ENCODE measurements at regions not wholly inside any gene's neighbourhood (a gene's known extent, or its start where the extent isn't known, plus 50 kb on each side); places are given as distances from the start of the nearest gene placed in this dataset.

- Histone ChIP-seq H3K27ac (ENCODE audit: low read depth, low read length) (no peak overlapping the region), H3K27me3 (ENCODE audit: control insufficient read depth, insufficient read depth, low read length) (no peaks in the 10 kb centered on the region), H3K36me3 (ENCODE audit: control insufficient read depth, insufficient read depth, low read length) (no peaks in the 10 kb centered on the region), H3K9me3 (ENCODE audit: control insufficient read depth, insufficient read depth, low read length) (no peaks in the 10 kb centered on the region), H3K4me3 (ENCODE audit: low read depth, low read length) (no peak overlapping the region), H3K4me1 (ENCODE audit: control insufficient read depth, insufficient read depth, low read length) (no peaks in the 10 kb centered on the region)
- 42% methylated on average over 2 of the region's 4 CpGs for WGBS (ENCODE audit: insufficient coverage)
- peak in 2 of 6 donors; percentile 8 to 43 for DNase-seq (ENCODE audit: low read depth in 4 of 6, low spot score in 6 of 6)
Observed at GRCh38 chr13:72489751-72490150, 237.7 kb downstream of the MZT1 start.

GRCh38 chr13:72473321-72473720, 254.1 kb downstream of the MZT1 start:
- H3K9me3 ChIP-seq (ENCODE audit: control insufficient read depth, insufficient read depth, low read length) = no peaks in the 10 kb centered on the region
- no peak overlapping the region for H3K4me3 ChIP-seq (ENCODE audit: low read depth, low read length)
- peak in 1 of 6 donors; percentile 53 for DNase-seq (ENCODE audit: low read depth in 4 of 6, low spot score in 6 of 6)
- H3K27me3 ChIP-seq (ENCODE audit: control insufficient read depth, insufficient read depth, low read length) = no peaks in the 10 kb centered on the region
- 64% methylated on average over 4 of the region's 4 CpGs for WGBS (ENCODE audit: insufficient coverage)
- H3K27ac ChIP-seq (ENCODE audit: low read depth, low read length) = no peak overlapping the region
- no peaks in the 10 kb centered on the region for H3K36me3 ChIP-seq (ENCODE audit: control insufficient read depth, insufficient read depth, low read length)
- no peaks in the 10 kb centered on the region for H3K4me1 ChIP-seq (ENCODE audit: control insufficient read depth, insufficient read depth, low read length)

- no peak overlapping the region for H3K4me3 ChIP-seq (ENCODE audit: low read depth, low read length)
- no peaks in the 10 kb centered on the region for H3K36me3 ChIP-seq (ENCODE audit: control insufficient read depth, insufficient read depth, low read length)
- no peak overlapping the region for H3K27ac ChIP-seq (ENCODE audit: low read depth, low read length)
- H3K4me1 ChIP-seq (ENCODE audit: control insufficient read depth, insufficient read depth, low read length) = no peaks in the 10 kb centered on the region
- no peaks in the 10 kb centered on the region for H3K9me3 ChIP-seq (ENCODE audit: control insufficient read depth, insufficient read depth, low read length)
- DNase-seq (ENCODE audit: low read depth in 4 of 6, low spot score in 6 of 6) = peak in 1 of 6 donors; percentile 53
- no peaks in the 10 kb centered on the region for H3K27me3 ChIP-seq (ENCODE audit: control insufficient read depth, insufficient read depth, low read length)
Observed at GRCh38 chr13:72469906-72470305, 257.5 kb downstream of the MZT1 start.

- Histone ChIP-seq H3K4me3 (ENCODE audit: low read depth, low read length) (no peak overlapping the region), H3K4me1 (ENCODE audit: control insufficient read depth, insufficient read depth, low read length) (no peaks in the 10 kb centered on the region), H3K27me3 (ENCODE audit: control insufficient read depth, insufficient read depth, low read length) (no peaks in the 10 kb centered on the region), H3K36me3 (ENCODE audit: control insufficient read depth, insufficient read depth, low read length) (no peaks in the 10 kb centered on the region), H3K9me3 (ENCODE audit: control insufficient read depth, insufficient read depth, low read length) (no peaks in the 10 kb centered on the region), H3K27ac (ENCODE audit: low read depth, low read length) (no peak overlapping the region)
- 32% methylated on average over 4 of the region's 7 CpGs for WGBS (ENCODE audit: insufficient coverage)
- DNase-seq (ENCODE audit: low read depth in 4 of 6, low spot score in 6 of 6) = peak in 2 of 6 donors; percentile 29 to 42
Observed at GRCh38 chr13:72463561-72463960, 263.9 kb downstream of the MZT1 start.

GRCh38 chr13:72462726-72463125, 264.7 kb downstream of the MZT1 start:
- Histone ChIP-seq H3K27me3 (ENCODE audit: control insufficient read depth, insufficient read depth, low read length) (no peaks in the 10 kb centered on the region), H3K36me3 (ENCODE audit: control insufficient read depth, insufficient read depth, low read length) (no peaks in the 10 kb centered on the region), H3K4me3 (ENCODE audit: low read depth, low read length) (no peak overlapping the region), H3K27ac (ENCODE audit: low read depth, low read length) (no peak overlapping the region), H3K9me3 (ENCODE audit: control insufficient read depth, insufficient read depth, low read length) (no peaks in the 10 kb centered on the region), H3K4me1 (ENCODE audit: control insufficient read depth, insufficient read depth, low read length) (no peaks in the 10 kb centered on the region)
- peak in 1 of 6 donors; percentile 9 for DNase-seq (ENCODE audit: low read depth in 4 of 6, low spot score in 6 of 6)

GRCh38 chr13:72462166-72462565, 265.3 kb downstream of the MZT1 start:
- Histone ChIP-seq H3K36me3 (ENCODE audit: control insufficient read depth, insufficient read depth, low read length) (no peaks in the 10 kb centered on the region), H3K4me1 (ENCODE audit: control insufficient read depth, insufficient read depth, low read length) (no peaks in the 10 kb centered on the region), H3K27ac (ENCODE audit: low read depth, low read length) (no peak overlapping the region), H3K4me3 (ENCODE audit: low read depth, low read length) (no peak overlapping the region), H3K9me3 (ENCODE audit: control insufficient read depth, insufficient read depth, low read length) (no peaks in the 10 kb centered on the region), H3K27me3 (ENCODE audit: control insufficient read depth, insufficient read depth, low read length) (no peaks in the 10 kb centered on the region)
- DNase-seq (ENCODE audit: low read depth in 4 of 6, low spot score in 6 of 6) = no peak

GRCh38 chr13:72458701-72459100, 268.7 kb downstream of the MZT1 start:
- no peaks in the 10 kb centered on the region for H3K9me3 ChIP-seq (ENCODE audit: control insufficient read depth, insufficient read depth, low read length)
- H3K4me1 ChIP-seq (ENCODE audit: control insufficient read depth, insufficient read depth, low read length) = no peaks in the 10 kb centered on the region
- no peaks in the 10 kb centered on the region for H3K36me3 ChIP-seq (ENCODE audit: control insufficient read depth, insufficient read depth, low read length)
- no CpG with 5 or more reads among the region's 1 CpG for WGBS (ENCODE audit: insufficient coverage)
- no peak overlapping the region for H3K27ac ChIP-seq (ENCODE audit: low read depth, low read length)
- H3K4me3 ChIP-seq (ENCODE audit: low read depth, low read length) = no peak overlapping the region
- DNase-seq (ENCODE audit: low read depth in 4 of 6, low spot score in 6 of 6) = peak in 2 of 6 donors; percentile 22 to 41
- no peaks in the 10 kb centered on the region for H3K27me3 ChIP-seq (ENCODE audit: control insufficient read depth, insufficient read depth, low read length)

- Histone ChIP-seq H3K36me3 (ENCODE audit: control insufficient read depth, insufficient read depth, low read length) (no peaks in the 10 kb centered on the region), H3K4me3 (ENCODE audit: low read depth, low read length) (no peak overlapping the region), H3K4me1 (ENCODE audit: control insufficient read depth, insufficient read depth, low read length) (no peaks in the 10 kb centered on the region), H3K27me3 (ENCODE audit: control insufficient read depth, insufficient read depth, low read length) (no peaks in the 10 kb centered on the region), H3K27ac (ENCODE audit: low read depth, low read length) (no peak overlapping the region), H3K9me3 (ENCODE audit: control insufficient read depth, insufficient read depth, low read length) (no peaks in the 10 kb centered on the region)
- DNase-seq (ENCODE audit: low read depth in 4 of 6, low spot score in 6 of 6) = no peak
- no CpG with 5 or more reads among the region's 1 CpG for WGBS (ENCODE audit: insufficient coverage)
Observed at GRCh38 chr13:72457151-72457550, 270.3 kb downstream of the MZT1 start.

- Histone ChIP-seq H3K4me1 (ENCODE audit: control insufficient read depth, insufficient read depth, low read length) (no peaks in the 10 kb centered on the region), H3K27ac (ENCODE audit: low read depth, low read length) (no peak overlapping the region), H3K27me3 (ENCODE audit: control insufficient read depth, insufficient read depth, low read length) (no peaks in the 10 kb centered on the region), H3K4me3 (ENCODE audit: low read depth, low read length) (no peak overlapping the region), H3K36me3 (ENCODE audit: control insufficient read depth, insufficient read depth, low read length) (no peaks in the 10 kb centered on the region), H3K9me3 (ENCODE audit: control insufficient read depth, insufficient read depth, low read length) (no peaks in the 10 kb centered on the region)
- no peak for DNase-seq (ENCODE audit: low read depth in 4 of 6, low spot score in 6 of 6)
- no CpG with 5 or more reads among the region's 2 CpGs for WGBS (ENCODE audit: insufficient coverage)
Observed at GRCh38 chr13:72456486-72456885, 270.9 kb downstream of the MZT1 start.

- H3K4me1 ChIP-seq (ENCODE audit: control insufficient read depth, insufficient read depth, low read length) = no peaks in the 10 kb centered on the region
- H3K27me3 ChIP-seq (ENCODE audit: control insufficient read depth, insufficient read depth, low read length) = no peaks in the 10 kb centered on the region
- H3K27ac ChIP-seq (ENCODE audit: low read depth, low read length) = no peak overlapping the region
- no peak for DNase-seq (ENCODE audit: low read depth in 4 of 6, low spot score in 6 of 6)
- H3K36me3 ChIP-seq (ENCODE audit: control insufficient read depth, insufficient read depth, low read length) = no peaks in the 10 kb centered on the region
- WGBS (ENCODE audit: insufficient coverage) = 89% methylated on average over 3 of the region's 5 CpGs
- no peak overlapping the region for H3K4me3 ChIP-seq (ENCODE audit: low read depth, low read length)
- peaks cover 6% of the 10 kb centered on the region for H3K9me3 ChIP-seq (ENCODE audit: control insufficient read depth, insufficient read depth, low read length)
Observed at GRCh38 chr13:72453161-72453560, 274.3 kb downstream of the MZT1 start.

All from spinal cord (tissue), 9 donors.